RWPE2 (cell line): ENCODE measurements at regions not wholly inside any gene's neighbourhood (a gene's known extent, or its start where the extent isn't known, plus 50 kb on each side); places are given as distances from the start of the nearest gene placed in this dataset.

Experiments used
- ATAC-seq: fragments of 200-7000 bp; cut with Tn5 transposase; 3 replicates; pipeline ENCODE4 v1.9.1; 2021; ENCODE audit warnings: low read depth
- DNase-seq: peaks from one replicate; pipeline ENCODE4 v3.0.0-alpha.2; 2020; ENCODE audit warnings: low spot score
- H3K27ac ChIP-seq: fragments of 450-650 bp; 2 replicates; pipeline ENCODE4 v1.5.1; 2017; ENCODE audit warnings: mild to moderate bottlenecking; ENCODE audit not compliant: poor library complexity, severe bottlenecking
- H3K27me3 ChIP-seq: fragments of 250-450 bp; sonication (Bioruptor Pico); 2 replicates; pipeline ENCODE4 v1.5.1; 2021; ENCODE audit warnings: mild to moderate bottlenecking, moderate library complexity; ENCODE audit not compliant: insufficient read depth, poor library complexity, severe bottlenecking
- H3K36me3 ChIP-seq: fragments of 250-450 bp; sonication (Bioruptor Pico); 2 replicates; pipeline ENCODE4 v1.5.1; 2020; ENCODE audit warnings: low read depth, mild to moderate bottlenecking, moderate library complexity
- H3K4me1 ChIP-seq: fragments of 250-450 bp; sonication (Bioruptor Pico); 2 replicates; pipeline ENCODE4 v1.5.1; 2021; ENCODE audit warnings: mild to moderate bottlenecking, moderate library complexity; ENCODE audit not compliant: insufficient read depth, poor library complexity, severe bottlenecking
- H3K4me3 ChIP-seq: fragments of 250-450 bp; sonication (Bioruptor Pico); 2 replicates; pipeline ENCODE4 v1.5.1; 2021; ENCODE audit warnings: mild to moderate bottlenecking, moderate library complexity; ENCODE audit not compliant: severe bottlenecking
- H3K9me3 ChIP-seq: fragments of 250-450 bp; sonication (Bioruptor Pico); 2 replicates; pipeline ENCODE4 v1.5.1; 2021; ENCODE audit warnings: mild to moderate bottlenecking, moderate library complexity; ENCODE audit not compliant: severe bottlenecking
- TF ChIP-seq, protein P1 (sequence below): fragments of 450-650 bp; IDR thresholded peaks from one replicate; pipeline ENCODE4 v1.5.1; 2017; ENCODE audit warnings: mild to moderate bottlenecking, moderate library complexity; ENCODE audit not compliant: poor library complexity, severe bottlenecking

DNA sequence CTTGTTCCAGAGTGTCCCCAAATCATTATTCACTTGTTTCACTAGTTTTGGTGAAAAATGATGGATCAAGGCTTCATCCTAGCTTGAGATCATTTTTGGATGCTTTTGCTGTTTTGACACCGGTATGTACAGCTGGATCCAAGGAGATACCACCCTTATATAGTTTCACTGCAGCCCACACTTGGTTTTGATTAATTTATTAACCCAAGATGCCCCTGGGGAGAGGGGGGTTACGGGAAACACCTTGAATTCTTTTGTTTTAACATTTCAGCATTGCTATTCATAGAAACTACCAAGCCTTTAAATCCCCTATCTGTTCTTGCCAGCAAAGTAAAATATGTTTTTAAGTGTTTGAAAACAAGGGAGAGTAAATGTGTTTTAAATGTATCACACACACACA, 457.7 kb upstream of the RUNX1 start:
- H3K4me3 ChIP-seq, result no peak overlapping the region
- ATAC-seq, result no peak
- no peaks in the 10 kb centered on the region for H3K36me3 ChIP-seq
- TF ChIP-seq, protein P1, sequence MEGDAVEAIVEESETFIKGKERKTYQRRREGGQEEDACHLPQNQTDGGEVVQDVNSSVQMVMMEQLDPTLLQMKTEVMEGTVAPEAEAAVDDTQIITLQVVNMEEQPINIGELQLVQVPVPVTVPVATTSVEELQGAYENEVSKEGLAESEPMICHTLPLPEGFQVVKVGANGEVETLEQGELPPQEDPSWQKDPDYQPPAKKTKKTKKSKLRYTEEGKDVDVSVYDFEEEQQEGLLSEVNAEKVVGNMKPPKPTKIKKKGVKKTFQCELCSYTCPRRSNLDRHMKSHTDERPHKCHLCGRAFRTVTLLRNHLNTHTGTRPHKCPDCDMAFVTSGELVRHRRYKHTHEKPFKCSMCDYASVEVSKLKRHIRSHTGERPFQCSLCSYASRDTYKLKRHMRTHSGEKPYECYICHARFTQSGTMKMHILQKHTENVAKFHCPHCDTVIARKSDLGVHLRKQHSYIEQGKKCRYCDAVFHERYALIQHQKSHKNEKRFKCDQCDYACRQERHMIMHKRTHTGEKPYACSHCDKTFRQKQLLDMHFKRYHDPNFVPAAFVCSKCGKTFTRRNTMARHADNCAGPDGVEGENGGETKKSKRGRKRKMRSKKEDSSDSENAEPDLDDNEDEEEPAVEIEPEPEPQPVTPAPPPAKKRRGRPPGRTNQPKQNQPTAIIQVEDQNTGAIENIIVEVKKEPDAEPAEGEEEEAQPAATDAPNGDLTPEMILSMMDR, result no peak
- H3K27me3 ChIP-seq, result no peaks in the 10 kb centered on the region
- no peak for DNase-seq
- no peak overlapping the region for H3K27ac ChIP-seq
- H3K9me3 ChIP-seq, result no peaks in the 10 kb centered on the region
- peaks cover 19% of the 10 kb centered on the region for H3K4me1 ChIP-seq

DNA sequence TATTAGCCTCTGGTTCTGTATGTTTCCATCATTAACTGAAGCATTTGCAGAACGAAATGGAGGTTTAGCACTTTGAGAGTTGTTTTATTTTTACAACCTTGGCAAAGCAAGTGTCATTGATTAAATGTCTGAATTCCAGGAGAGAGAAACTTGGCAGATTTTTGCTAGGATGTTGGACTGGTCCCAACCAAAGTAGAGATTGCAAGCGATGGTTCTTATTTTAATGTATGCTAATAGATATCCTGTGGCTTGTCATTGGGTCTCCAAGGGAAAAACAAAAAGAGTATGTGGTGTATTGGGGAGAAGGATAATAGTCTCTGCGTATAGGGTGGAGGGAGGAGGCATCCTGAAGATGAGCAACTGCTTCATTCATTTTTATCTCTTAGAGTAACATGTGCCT, 457.2 kb upstream of the RUNX1 start:
- TF ChIP-seq, protein P1, result no peak
- no peak for DNase-seq
- Histone ChIP-seq H3K9me3 (no peaks in the 10 kb centered on the region), H3K27me3 (no peaks in the 10 kb centered on the region), H3K4me3 (no peak overlapping the region), H3K27ac (no peak overlapping the region), H3K36me3 (no peaks in the 10 kb centered on the region), H3K4me1 (peaks cover 15% of the 10 kb centered on the region)
- ATAC-seq, result no peak

GRCh38 chr21:35504951-35505466, 455.9 kb upstream of the RUNX1 start:
- H3K4me1 ChIP-seq, result peaks cover 2% of the 10 kb centered on the region
- no peak for ATAC-seq

DNA sequence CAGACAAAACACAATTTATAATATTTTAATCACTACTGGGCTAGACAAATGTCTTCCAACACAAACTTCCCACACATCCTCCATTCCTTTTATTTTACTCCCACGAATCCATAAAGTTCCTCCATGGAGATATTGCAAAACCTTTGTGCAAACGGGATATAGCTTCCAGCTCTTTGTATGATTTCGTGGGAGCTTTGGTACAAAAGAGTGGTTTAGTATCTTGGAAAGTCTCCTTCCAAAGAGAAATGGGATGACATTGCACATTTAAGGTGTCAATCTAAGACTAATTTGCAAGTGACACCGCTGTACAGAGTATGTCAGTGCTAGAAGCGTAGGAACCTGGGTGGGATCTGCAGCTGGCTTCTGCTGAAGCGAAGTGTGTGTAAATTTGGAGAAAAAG, 455.2 kb upstream of the RUNX1 start:
- TF ChIP-seq, protein P1, result no peak
- Histone ChIP-seq H3K9me3 (no peaks in the 10 kb centered on the region), H3K27me3 (no peaks in the 10 kb centered on the region), H3K4me1 (no peaks in the 10 kb centered on the region), H3K27ac (no peak overlapping the region), H3K4me3 (no peak overlapping the region), H3K36me3 (no peaks in the 10 kb centered on the region)
- DNase-seq (no peak), ATAC-seq (no peak)

More at GRCh38 chr21:35504951-35505466, 455.9 kb upstream of the RUNX1 start:
- no peaks in the 10 kb centered on the region for H3K27me3 ChIP-seq
- no peaks in the 10 kb centered on the region for H3K9me3 ChIP-seq
- DNase-seq, result no peak
- H3K27ac ChIP-seq, result no peak overlapping the region
- H3K36me3 ChIP-seq, result no peaks in the 10 kb centered on the region
- TF ChIP-seq, protein P1, result no peak
- H3K4me3 ChIP-seq, result no peak overlapping the region

- Histone ChIP-seq H3K9me3 (no peaks in the 10 kb centered on the region), H3K4me1 (no peaks in the 10 kb centered on the region), H3K4me3 (no peak overlapping the region), H3K27ac (no peak overlapping the region), H3K36me3 (no peaks in the 10 kb centered on the region), H3K27me3 (no peaks in the 10 kb centered on the region)
- no peak for ATAC-seq
- no peak for DNase-seq
- TF ChIP-seq, protein P1, result no peak
These were observed 454.6 kb upstream of the RUNX1 start for GRCh38 chr21:35503671-35504070.
